Activated CD4-positive, alpha-beta T cell treated with anti-CD3 and anti-CD28 coated beads, Interleukin-2, amount 50 U/mL, for 24 hours (primary cell): ENCODE measurements at regions not wholly inside any gene's neighbourhood (a gene's known extent, or its start where the extent isn't known, plus 50 kb on each side); places are given as distances from the start of the nearest gene placed in this dataset.

Experiments used
- DNase-seq, 2 donors: peaks; one replicate each; pipeline ENCODE4 v3.0.0-alpha.2; 2020; ENCODE audit warnings: low read depth in 1 of 2, low spot score in 1 of 2

DNA sequence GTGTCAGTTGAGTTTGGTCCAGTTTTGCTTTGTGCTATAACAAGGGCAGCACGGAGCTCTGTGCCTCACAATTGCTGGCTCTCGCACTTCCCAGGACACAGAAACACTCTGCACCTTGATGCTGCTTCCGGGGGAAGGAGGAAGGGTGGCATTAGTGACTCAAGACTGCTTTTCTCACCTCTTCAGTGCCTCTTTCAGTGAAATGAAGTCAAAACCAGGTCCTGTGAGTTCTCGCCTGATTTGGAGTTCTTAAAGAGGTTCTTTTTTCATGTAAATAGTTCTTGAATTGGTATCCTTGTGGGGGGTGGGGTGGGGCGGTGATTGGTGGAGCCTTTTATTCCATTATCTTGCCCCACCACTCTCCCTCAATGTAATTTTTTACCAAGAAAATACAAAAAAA, 91.5 kb upstream of the MYT1L start:
- DNase-seq = no peak

DNA sequence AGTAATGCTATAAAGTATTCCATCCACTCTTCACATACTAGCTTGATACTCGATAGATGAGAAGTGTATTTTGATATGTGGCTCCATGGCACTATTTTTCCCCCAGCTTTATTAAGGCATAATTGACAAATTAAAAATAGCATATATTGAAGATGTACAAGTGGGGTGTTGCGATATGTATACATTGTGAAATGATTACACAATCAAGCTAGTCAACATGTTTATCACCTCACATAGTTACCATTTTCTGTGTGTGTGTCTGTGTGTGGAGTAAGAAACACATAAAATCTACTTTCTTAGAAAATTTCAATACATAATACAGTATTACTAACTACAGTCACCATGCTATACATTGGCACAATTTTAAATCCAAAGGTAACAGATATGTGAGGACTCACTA, 82.5 kb upstream of the MYT1L start:
- DNase-seq = no peak

DNA sequence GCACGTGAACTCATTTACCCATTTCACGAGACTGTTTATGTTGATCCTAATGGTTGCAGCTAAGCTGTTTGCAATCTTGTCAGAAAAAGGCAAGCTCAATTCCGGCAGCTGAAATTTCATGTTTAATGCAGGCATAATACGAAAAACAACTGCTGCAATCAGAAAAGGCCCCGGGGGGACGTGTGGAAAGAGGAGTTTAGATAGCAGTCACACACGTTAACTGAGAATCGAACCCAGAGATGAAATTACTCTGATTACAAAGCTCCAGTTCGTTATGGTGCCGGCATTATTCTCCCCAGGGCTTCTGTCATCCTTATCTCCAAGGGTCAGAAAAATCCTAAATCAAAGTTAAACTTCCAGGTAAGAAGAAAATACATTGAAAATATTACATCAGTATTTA, 79.9 kb upstream of the MYT1L start:
- DNase-seq = no peak

DNA sequence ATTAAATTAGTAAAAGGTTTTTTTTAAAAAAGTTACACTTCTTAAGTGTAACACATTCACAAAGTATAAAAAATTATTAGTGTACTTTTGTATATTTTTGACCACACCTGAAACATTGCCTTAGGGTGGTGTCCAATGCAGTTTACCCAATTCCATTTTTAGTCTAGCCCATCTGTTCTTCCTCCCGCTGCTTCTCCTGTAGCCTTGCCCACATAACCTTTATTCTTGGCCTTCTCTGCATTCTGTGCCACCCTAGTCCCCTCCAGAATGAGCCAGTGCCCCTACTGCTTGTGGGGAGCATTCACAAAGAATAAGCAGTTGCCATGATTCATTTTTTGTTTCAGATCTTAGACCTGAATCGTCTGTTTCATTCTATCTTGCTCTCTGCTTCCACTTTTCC, 78.4 kb upstream of the MYT1L start:
- DNase-seq = no peak

DNA sequence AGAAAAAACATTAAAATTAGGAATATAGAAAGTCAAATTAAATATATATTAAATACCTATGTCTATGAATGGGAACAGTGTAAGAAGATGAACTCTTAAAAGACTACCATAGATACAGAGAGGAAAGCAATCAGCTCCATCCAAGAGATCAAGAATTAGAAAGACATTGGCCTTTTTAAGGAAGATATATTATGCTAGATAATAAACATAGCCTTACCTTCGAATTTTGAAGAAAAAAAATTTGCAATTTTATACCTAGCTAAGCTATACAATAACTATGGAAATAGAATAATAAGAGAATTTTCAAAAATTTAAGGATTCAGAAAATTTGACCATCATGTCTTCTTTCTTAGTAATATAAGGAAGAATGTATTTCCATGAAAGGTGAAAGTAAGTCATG, 74.7 kb upstream of the MYT1L start:
- DNase-seq = no peak

DNA sequence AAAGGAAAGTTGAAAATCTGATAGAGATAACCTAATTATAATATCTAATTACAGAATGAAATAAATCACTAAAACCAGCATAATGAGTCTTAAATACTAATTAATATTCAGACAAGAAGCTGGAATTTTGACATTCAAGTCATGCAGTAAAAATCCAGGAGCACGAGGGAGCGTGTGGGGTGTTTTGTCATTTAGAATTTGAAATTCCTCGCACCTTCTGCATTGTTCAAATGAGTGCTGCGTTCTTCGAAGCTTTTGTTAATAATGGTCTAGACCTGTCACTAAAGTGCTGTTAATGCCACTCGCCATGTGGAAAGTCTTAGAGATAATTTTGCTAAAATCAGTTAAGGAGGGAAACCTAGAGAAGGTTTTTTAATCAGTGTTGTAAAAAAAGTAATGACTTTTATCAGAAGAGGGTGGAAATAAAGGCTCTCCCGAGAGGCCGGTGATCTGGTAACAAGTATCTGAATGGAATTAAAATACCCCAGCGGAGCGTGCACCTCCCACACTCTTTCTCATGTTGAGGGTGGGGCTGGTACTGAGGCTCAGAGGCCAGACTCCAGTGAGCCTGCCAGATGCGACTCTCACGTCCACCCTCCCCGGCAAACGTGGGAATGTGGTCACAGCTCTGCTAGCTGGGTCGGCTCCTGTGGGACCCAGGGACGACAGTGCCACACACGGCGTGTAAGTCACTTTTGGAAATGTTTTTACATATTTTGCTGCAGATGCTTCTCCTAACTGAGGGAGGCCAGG, 69.4 kb upstream of the MYT1L start:
- DNase-seq = no peak

DNA sequence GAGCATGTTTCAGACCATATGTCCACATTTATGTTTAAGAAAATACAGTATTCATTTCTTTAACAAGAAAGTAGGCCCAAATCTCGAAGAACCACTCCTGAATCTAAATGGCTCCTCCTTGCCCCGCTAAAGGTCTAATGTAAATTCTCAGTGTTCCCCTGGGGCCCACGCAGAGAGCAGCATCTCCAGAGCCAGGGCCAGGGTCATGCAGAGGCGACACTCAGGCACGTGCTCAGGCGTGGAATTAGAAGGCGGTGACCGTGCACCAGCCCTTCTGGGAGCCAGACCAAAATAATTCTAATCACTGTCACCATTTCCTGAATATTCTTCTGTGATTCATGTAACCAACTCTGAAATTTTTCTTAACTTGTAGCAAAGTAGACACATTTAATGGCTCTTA, 68.3 kb upstream of the MYT1L start:
- no peak for DNase-seq

DNA sequence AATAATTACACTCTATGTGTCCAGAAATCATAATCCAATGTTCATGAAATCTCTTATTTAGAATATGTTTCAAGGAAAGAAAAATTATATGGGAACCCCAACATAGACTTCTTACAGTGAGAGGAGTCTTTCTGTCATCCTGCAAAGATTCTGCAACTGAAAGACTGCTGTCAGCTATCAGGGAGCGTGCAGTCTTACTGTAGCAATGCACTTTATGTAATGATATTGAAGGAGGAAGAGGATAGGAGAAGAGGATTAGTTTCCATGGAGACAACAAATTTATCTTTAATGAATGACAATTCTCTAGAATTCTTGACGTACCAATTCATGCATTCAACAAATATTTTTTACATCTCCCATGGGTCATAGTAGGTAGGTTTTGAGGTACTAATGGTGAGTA, 61.3 kb upstream of the MYT1L start:
- DNase-seq = no peak

DNA sequence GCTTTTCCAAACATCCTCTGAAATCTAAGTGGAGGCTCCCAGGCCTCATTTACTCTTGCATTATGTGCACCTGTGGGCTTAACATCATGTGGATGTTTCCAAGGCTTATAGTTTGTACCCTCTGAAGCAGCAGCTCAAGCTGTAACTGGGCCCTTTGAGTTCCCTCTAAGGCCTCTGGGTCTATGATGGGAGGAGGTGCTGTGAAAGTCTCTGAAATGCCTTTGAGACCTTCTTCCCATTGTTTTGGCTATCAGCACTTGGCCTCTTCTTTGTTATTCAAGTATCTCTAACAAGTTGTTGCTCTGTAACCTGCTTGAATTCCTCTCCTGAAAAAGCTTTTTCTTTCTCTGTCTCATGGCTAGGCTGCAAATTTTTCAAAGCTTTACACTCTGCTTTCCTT, 58.1 kb upstream of the MYT1L start:
- DNase-seq = no peak
